SK-N-SH treated with all-trans-retinoic acid at 6 μM for 48 hours (cell line): ENCODE measurements at regions not wholly inside any gene's neighbourhood (a gene's known extent, or its start where the extent isn't known, plus 50 kb on each side); places are given as distances from the start of the nearest gene placed in this dataset.

Source experiments
- CSDC2 ChIP-seq: fragments of 250-450 bp; sonication (Bioruptor Pico); IDR thresholded peaks from 2 replicates; pipeline ENCODE4 v1.5.0; 2020; ENCODE audit warnings: mild to moderate bottlenecking, moderate library complexity
- ISL1 ChIP-seq: fragments of 250-450 bp; sonication (Bioruptor Pico); IDR thresholded peaks from 2 replicates; pipeline ENCODE4 v2.1.2; 2022; ENCODE audit warnings: mild to moderate bottlenecking, moderate library complexity
- RARB ChIP-seq: fragments of 250-450 bp; sonication (Bioruptor Pico); IDR thresholded peaks from 2 replicates; pipeline ENCODE4 v1.8.0; 2021; ENCODE audit warnings: mild to moderate bottlenecking, moderate library complexity
- SNAI2 ChIP-seq: fragments of 250-450 bp; sonication (Bioruptor Pico); IDR thresholded peaks from 2 replicates; pipeline ENCODE4 v1.5.0; 2020; ENCODE audit warnings: mild to moderate bottlenecking, moderate library complexity
- TOX ChIP-seq: fragments of 250-450 bp; sonication (Bioruptor Pico); IDR thresholded peaks from 2 replicates; pipeline ENCODE4 v1.8.0; 2021; ENCODE audit warnings: mild to moderate bottlenecking, moderate library complexity, borderline replicate concordance
- ZC3H10 ChIP-seq: fragments of 250-450 bp; sonication (Bioruptor Pico); IDR thresholded peaks from 2 replicates; pipeline ENCODE4 v1.5.1; 2021; ENCODE audit warnings: mild to moderate bottlenecking, moderate library complexity
- ZFP3 ChIP-seq: fragments of 250-450 bp; sonication (Bioruptor Pico); IDR thresholded peaks from 2 replicates; pipeline ENCODE4 v1.5.0; 2020; ENCODE audit warnings: mild to moderate bottlenecking, moderate library complexity
- ZFP30 ChIP-seq: fragments of 450-650 bp; formaldehyde crosslinking; IDR thresholded peaks from 2 replicates; pipeline ENCODE4 v1.5.0; 2022; ENCODE audit warnings: mild to moderate bottlenecking, moderate library complexity
- TF ChIP-seq, protein P1 (sequence below): fragments of 250-450 bp; sonication (Bioruptor Pico); IDR thresholded peaks from 2 replicates; pipeline ENCODE4 v1.5.1; 2021; ENCODE audit warnings: mild to moderate bottlenecking, moderate library complexity
- TF ChIP-seq, protein P2 (sequence below): fragments of 250-450 bp; sonication (Bioruptor Pico); IDR thresholded peaks from 2 replicates; pipeline ENCODE4 v1.8.0; 2020; ENCODE audit warnings: mild to moderate bottlenecking, moderate library complexity, borderline replicate concordance
- TF ChIP-seq, protein P3 (sequence below): fragments of 250-450 bp; sonication (Bioruptor Pico); IDR thresholded peaks from 2 replicates; pipeline ENCODE4 v1.5.1; 2020; ENCODE audit warnings: low read depth, mild to moderate bottlenecking, moderate library complexity

DNA sequence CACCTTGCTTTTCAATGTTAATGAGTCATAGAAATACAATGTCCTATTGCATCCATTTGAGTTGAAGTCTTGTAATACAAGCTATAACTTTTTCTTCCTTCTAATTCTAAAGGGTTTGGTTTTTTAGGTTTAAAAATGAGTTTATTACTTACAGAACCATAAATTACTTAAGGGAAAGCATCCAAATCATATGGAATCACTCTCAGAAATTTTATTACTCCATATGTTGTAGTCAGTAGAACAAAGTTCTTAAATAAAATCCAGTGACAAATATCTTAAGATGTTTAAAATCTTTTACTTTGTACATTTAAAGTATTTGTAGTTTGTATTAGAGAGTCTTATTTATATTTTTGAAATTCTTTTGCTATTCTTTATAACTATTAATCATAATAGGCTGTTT is 253.2 kb downstream of the IPO8 start:
- TF ChIP-seq ZFP30 (no peak), ZC3H10 (no peak), TOX (CRISPR knock-in tag) (no peak), SNAI2 (no peak), RARB (no peak), ISL1 (CRISPR knock-in tag) (no peak), ZFP3 (CRISPR knock-in tag) (no peak), CSDC2 (CRISPR knock-in tag) (no peak)
- TF ChIP-seq, protein P1, sequence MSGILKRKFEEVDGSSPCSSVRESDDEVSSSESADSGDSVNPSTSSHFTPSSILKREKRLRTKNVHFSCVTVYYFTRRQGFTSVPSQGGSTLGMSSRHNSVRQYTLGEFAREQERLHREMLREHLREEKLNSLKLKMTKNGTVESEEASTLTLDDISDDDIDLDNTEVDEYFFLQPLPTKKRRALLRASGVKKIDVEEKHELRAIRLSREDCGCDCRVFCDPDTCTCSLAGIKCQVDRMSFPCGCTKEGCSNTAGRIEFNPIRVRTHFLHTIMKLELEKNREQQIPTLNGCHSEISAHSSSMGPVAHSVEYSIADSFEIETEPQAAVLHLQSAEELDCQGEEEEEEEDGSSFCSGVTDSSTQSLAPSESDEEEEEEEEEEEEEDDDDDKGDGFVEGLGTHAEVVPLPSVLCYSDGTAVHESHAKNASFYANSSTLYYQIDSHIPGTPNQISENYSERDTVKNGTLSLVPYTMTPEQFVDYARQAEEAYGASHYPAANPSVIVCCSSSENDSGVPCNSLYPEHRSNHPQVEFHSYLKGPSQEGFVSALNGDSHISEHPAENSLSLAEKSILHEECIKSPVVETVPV (CRISPR knock-in tag) = no peak
- TF ChIP-seq, protein P2, sequence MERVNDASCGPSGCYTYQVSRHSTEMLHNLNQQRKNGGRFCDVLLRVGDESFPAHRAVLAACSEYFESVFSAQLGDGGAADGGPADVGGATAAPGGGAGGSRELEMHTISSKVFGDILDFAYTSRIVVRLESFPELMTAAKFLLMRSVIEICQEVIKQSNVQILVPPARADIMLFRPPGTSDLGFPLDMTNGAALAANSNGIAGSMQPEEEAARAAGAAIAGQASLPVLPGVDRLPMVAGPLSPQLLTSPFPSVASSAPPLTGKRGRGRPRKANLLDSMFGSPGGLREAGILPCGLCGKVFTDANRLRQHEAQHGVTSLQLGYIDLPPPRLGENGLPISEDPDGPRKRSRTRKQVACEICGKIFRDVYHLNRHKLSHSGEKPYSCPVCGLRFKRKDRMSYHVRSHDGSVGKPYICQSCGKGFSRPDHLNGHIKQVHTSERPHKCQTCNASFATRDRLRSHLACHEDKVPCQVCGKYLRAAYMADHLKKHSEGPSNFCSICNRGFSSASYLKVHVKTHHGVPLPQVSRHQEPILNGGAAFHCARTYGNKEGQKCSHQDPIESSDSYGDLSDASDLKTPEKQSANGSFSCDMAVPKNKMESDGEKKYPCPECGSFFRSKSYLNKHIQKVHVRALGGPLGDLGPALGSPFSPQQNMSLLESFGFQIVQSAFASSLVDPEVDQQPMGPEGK (CRISPR knock-in tag) = no peak
- TF ChIP-seq, protein P3, sequence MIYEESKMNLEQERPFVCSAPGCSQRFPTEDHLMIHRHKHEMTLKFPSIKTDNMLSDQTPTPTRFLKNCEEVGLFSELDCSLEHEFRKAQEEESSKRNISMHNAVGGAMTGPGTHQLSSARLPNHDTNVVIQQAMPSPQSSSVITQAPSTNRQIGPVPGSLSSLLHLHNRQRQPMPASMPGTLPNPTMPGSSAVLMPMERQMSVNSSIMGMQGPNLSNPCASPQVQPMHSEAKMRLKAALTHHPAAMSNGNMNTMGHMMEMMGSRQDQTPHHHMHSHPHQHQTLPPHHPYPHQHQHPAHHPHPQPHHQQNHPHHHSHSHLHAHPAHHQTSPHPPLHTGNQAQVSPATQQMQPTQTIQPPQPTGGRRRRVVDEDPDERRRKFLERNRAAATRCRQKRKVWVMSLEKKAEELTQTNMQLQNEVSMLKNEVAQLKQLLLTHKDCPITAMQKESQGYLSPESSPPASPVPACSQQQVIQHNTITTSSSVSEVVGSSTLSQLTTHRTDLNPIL (CRISPR knock-in tag) = no peak
